TTC549 (cell line): ENCODE measurements at regions not wholly inside any gene's neighbourhood (a gene's known extent, or its start where the extent isn't known, plus 50 kb on each side); places are given as distances from the start of the nearest gene placed in this dataset.

ENCODE experiments used
- FAIRE-seq: peaks from 2 replicates; lab custom pipeline; 2012; peaks lifted over from hg19 to GRCh38; lab: Jason Lieb, UNC

DNA sequence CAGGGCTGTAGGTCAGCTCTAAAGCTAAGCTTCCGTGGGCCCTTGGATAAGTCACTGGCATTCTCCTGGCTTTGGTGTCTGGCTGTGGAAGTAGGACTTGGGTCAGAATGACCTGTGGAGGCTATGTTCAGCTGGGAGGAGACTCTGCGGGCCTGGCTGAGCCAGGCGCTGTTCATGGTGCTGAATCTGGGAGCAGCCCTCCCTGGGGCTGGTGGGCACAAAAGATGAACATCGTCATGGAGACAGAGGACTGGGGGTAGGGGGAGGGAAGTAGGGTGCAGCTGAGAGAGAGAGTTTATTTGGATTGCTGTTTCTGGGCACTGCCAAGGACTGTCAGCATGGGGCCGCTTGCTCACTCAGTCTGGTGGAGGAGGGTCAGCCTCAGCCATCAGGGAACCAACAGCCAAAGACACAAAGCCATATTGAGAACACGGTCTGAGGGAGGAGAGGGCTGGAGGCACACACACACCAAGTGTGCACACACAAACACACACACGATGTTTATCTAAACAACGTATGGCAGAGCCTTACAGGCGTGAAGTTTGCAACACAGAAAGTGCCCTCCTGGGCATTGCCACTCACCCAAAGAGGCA is 120.7 kb upstream of the LINGO1 start:
- FAIRE-seq = no peak

DNA sequence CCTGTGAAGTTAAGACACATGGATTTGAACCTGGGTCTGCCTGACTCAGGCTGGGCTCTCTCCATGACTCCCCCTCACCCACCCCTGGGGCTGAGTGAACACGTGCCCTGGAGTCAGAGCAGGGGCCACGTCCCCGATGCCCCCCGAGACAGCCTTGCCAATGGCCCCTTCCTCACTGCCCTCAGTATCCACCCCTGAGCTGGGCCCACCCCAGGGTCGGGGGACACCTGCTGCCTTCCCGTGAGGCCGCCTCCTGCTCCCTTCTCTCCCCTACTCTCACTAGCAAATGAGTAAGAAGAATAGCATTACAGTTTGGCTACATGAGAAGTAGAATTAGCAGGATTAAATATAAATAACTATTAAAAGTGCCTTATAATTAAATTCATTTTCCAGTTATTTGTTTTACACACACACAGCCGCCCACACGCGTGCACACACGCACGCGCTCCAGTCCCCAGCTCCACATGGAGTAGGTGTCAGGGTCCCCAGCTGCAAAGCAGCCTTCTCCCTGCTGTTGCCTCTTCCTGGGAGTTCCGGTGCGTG is 117.4 kb upstream of the LINGO1 start:
- FAIRE-seq = no peak

DNA sequence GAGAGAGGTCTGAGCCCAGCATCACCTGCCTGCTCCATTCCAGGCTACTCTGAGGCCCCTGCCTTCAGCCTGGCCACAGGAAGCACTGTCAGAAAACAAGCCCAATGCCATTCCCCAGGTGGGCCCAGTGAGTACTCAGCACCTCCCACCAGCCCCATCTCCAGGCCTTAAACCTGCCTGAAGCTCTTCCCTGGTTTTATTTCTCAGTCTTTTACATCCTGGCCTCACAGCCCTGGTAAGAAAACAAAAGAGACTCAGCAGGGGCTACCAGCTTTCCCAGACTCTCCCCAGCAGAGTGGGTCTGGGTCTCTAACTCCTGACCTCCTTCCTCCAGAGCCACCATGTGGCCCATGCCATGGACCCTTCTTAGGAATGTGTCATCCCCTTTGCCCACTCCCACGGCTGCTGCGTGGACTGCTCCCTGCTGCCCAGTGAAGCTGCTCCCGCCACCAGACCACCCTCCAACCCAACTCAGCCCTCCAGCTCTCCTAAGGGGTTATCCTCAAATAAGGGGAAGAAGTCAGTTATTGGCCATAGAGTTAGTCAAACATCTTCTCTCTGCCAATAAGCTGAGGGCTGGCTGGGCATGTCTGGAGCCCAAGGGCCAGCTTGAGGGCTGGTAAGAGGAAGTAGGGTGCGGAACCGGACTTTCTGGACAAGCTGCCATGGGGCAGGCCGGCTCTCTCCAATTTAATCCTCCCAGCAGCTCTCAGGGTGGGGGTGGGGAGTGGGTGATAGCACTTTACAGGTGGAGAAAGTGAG is 116.7 kb upstream of the LINGO1 start:
- no peak for FAIRE-seq

DNA sequence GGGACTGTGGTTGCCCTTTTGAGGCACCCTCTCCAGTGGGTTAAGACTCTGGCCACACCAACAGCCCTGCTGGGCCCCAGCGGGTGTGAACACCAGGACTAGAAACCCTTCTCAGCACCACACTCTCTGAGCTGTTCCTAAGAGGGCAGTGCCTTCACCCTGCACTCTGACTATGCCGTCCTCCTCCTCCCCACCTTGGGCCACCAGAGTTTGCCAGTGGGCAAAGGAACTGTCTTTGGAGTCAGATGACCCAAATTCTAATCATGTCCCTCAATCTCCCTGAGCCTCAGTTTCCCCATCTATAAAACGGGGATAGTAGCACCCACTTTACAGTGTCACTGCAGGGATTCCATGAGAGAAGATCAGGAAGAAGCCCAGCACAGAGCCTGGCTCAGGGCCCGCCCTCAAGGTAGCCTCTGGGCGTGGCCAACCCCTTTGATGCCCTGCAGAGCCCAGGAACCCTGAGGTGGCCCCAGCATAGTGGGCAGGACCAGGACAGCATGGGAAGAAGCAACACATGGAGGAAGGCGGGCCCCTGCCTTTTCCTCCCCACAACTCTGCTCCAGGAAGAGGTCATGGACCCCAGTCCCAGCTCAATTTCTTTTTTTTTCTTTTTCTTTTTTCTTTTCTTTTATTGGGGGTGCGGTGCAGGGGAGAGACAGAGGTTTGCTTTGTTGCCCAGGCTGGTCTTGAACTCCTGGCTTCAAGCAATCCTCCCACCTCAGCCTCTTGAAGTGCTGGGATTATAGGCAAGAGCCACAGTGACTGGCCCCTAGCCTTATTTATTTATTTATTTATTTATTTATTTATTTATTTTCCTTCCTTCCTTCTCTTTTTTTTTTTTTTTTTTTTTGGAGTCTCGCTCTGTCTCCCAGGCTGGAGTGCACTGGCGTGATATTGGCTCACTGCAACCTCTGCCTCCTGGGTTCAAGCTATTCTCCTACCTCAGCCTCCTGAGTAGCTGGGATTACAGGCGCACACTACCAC is 115.7 kb upstream of the LINGO1 start:
- no peak for FAIRE-seq

DNA sequence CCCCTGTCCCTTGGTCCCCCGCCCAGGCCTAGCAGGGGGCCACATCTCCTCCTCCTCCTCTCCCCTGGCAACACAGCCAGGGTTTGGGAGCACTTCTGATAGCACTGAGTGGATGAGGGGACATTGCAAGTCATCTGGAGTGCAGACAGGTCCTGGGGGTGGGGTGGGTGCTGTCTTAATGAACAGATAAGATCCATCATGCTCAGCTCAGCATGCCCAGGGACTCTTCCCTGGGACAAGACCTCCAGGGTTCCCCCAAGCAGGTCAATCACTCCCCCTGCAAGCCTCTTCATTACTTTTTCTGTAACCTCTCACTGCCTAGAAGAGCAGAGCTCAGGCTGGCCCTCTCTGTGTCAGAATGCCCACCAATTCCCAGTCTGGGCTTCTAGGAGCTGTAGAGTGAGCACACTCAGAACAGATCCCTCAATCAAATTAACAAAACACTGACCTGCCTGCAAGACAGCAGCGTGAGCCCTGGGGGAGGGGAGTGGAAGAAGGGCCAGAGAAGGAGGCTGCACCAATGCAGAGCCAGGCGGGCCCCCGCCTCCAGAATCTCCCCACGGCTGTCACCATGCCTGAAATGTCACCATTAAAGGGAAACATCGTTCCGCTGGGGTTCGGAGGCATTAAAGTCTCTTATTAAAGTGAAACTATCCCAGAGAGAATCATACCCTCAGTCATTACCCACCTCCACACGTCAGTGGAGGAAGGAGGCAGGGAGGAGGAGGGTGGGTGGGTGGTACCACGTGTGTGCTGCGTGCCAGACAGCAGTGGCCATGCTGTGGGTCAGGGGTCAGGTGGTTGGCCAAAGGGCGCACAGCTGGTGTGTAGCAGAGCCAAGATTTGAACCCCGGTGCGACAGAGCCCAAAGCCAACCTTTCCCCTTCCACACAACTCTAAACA is 114.7 kb upstream of the LINGO1 start:
- FAIRE-seq = no peak

DNA sequence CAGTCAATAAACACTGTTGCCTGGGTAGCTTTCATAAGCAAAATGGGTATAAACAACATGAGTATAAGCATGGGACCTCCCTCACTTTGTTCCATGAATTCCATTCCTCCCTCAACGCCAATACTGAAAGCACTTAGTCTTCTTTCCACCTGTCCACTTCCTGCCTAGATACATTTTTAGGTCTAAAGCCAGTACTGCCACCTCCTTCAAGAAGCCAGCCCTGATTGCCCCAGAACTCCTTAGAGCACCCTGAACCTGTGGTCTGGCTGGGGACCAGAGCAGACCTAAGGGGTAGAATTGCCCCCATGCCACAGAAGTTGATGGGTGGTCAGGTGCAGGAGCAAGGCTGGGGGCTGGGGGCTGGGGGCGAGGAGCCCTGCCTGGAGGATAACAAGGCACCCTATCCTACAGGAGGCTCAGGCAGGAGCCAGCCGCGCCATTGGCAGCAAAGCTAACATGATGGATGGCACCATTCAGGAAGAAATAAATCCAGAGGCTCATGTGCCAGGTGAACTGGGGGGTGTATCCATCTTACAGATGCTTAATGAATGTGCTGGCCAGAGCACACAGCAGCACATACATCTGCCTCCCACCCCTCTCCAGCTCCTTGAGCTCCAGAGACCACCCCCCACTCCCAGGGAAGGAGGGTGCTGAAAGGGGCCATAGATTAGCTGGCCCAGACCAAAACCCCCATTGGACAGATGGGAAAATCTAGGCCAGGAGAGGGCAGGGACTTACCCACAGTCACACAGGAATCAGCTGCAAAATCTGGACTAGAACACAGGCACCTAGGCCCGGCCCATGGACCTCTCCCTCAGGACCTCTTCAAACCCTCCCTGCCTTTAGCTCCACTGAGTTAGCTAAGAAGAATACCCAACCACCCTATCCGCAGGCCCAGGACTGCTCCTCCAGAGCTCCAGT is 113.8 kb upstream of the LINGO1 start:
- FAIRE-seq = no peak

DNA sequence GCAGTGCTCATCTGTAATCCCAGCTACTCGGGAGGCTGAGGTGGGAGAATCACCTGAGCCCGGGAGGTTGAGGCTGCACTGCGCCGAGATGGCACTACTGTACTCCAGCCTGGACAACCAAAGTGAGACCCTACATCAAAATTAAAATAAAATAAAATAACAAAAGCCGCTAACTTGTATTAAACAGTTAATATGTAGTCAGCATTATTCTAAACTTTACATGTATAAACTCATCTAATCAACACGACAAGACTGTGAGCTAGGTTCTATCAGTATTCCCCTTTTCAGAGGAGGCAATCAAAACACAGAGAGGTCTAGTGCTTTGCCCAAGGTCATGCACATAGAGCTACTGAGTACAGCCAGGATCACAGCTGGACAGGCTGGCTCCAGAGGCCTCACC is 111.7 kb upstream of the LINGO1 start:
- no peak for FAIRE-seq

DNA sequence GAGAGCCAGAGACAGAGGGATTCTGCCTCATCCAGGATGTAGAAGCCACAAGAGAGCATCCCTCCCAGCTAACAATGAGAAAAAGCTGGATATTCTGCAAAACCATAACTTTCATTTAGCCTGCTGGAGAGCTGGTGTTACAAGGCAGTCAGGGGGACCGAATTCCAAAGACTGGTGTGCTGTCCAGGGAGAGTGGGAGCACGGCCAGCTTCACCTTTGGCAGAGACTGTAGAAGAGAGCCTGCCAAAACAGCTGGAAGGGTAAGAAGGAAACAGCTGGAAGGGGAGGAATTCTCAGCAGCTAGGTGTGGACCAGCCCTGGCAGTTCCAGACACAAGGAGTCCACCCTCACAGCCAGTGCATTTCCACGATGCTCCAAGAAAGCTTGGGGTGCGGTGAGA is 109.9 kb upstream of the LINGO1 start:
- FAIRE-seq = no peak

DNA sequence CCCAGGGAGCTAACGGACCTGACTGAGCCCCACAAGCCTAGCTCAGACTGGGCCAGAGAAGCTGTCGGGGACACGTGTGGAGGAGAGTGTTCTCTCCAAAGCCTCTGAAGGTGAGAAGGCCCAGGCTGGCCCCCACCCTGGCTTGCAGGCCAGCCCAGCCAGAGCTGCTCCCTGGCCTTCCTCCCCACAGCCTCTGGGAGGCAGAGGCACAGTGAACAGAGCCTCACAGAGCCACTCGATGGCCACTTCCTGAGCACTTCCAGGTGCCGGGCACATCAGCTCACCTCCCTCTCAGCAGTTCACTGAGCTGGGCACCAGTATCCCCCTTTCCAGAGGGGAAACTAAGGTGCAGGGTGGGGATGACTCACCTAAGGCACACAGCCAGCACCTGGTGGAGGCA is 109.4 kb upstream of the LINGO1 start:
- no peak for FAIRE-seq

DNA sequence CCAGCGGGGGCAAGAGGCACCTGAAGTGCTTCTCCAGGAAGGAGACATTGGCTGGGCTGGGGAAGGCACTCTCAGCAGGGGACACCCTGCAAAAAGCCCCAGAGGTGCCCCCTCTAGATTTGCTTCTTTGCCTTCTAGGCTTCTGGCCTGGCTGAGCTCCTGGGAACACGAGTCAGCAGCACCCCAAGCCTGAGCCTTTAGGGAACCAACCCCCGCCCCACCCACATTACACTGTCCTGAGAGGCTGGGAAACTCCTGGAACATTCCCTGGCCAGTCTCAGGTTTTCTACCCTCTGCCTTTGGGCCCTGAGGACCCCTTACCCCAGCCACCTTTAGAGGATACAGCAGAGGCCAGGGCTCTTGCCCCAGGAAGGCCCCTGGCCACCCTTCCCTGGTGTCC is 108.4 kb upstream of the LINGO1 start:
- FAIRE-seq = no peak

DNA sequence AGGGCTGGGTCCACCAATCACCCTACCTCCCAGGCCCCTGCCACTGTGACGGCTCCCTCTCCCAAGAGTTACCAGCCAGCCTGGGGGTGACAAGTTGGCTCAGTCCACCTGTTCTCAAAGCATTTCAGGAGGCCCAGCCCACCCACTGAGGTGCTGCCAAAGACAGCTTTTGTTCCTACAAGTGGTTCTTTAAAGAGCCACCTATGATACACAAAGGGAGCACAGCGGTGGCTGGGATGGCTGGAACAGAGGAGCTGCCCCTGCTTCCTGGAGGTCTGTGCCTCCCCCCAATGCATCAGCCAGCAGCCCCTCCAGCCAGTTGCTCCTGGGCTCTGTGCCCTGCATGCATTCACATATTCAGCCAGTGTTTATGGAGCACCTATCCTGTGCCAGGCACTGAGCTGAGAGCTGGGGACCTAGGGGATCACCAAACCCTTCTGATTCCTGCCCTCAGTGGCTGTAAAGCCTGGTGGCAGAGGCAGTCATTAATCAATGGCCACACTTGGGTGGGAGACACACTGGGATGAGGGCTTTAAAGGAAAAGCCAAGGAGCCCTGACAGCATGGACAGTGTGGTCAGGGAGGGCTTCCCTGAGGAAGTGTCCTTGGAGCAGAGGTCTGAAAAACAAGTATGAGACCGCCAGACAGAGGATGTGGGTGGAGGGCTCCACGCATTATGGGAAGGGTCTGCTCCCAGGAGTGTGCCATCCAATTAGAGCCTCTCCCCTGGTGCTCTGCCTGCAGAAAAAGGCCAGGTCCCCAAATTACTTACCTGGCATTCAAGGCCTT is 107.1 kb upstream of the LINGO1 start:
- no peak for FAIRE-seq

DNA sequence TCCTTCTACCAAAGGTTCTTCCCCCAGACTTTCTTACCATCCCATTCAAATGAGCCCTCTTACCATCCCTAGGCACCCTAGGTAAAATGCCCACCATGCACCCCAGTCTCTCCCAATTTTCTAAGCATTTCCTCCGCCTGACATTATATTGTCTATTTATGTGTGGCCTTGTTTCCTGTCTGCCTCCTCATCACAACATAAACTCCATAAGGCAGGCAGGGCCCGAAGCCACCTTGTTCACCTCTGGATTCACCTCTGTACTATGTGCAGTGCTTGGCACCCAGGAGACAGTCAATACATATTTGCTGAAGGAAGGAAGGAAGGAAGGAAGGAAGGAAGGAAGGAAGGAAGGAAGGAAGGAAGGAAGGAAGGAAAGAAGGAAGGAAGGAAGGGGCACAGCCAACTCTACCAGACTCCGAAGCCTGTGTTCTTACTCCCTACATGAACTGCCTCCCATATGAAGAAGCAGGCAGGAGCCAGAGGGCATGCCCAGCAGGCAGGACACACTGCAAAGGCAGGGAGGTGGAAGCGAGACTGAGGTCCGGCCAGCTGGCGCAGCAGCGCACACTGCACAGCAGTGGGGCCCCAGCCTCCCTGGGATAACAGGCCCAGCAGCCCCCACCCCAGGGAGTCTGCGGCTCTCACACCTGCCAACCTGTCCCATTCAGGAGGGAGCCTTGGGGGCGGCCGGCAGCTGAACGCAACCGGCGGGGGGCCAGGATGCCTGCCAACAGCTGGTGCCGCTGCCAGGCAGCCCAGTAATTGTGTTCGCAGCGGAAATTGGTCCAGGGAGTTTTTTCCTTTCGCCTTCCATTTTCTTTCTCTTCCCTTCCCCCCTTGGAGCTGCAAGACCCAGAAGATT is 106.0 kb upstream of the LINGO1 start:
- no peak for FAIRE-seq

DNA sequence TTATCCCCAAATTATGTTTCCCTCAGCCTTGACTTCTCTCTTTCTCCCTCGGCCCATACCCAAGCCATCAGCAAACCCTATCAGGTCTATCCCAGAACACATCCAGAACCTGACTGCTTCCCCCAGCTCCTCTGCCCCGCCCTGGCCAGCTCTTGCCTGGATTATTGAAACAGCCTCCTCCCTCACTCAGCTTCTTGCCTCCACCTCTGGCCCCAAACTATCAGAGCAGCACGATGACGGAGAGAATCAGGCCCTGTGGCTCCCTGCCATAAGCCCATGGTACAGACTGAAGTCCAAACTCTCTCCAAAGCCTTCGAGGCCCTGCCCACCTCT is 105.3 kb upstream of the LINGO1 start:
- no peak for FAIRE-seq

DNA sequence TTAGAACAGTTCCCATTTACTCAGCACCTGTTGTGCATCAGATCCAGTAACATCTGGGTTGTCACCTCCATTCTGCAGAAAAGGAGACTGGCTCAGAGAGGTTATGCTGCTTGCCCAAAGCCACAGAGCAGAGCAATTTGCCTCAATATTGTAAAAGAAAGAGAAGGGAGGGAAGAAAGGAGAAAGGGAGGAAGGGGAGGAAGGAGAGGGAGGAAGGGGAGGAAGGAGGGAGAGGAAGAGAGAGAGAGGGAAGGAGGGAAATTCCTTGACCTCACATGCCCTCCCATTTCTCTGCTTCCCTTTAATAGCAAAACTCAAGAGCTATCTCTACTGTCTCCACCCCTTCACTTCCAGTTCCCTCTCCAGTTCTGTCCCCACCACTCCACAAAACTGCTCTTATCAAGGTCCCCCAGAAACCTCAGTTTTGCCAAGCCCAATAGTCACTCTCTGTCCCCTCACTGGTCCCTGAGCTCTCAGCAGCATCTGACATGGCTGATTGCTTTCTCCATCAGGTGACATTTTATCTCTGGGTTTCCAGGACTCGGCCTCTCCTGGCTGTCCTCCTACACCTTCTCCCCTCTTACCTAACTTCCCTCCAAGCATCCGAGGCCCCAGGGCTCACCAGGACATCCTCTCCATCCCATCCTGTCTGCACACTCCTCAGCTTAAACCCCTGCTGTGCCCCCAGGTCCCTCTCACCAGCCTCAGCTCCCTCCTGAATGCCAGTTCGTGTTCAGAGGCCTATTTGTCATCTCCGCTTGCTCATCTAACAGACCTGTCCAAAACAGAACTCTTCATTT is 104.7 kb upstream of the LINGO1 start:
- FAIRE-seq = no peak

DNA sequence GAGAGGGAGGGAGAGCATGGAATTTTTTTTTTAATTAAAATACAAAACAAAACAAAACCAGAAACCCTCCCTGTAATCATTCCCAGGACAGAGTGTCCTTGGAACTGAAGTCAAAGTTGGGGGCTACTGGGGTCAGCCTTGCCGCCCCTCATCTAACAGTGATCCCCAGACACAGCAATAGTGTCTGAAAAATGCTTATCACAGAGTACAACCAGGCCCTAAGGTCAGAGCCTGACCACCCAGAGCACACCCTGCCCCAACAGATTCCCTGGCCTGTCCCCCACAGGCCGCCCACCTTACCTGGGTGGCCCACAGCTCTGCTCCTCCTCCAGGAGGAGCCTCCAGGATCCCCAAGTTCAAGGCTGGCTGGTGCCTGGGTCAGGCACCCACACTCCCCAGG is 101.6 kb upstream of the LINGO1 start:
- FAIRE-seq = no peak

DNA sequence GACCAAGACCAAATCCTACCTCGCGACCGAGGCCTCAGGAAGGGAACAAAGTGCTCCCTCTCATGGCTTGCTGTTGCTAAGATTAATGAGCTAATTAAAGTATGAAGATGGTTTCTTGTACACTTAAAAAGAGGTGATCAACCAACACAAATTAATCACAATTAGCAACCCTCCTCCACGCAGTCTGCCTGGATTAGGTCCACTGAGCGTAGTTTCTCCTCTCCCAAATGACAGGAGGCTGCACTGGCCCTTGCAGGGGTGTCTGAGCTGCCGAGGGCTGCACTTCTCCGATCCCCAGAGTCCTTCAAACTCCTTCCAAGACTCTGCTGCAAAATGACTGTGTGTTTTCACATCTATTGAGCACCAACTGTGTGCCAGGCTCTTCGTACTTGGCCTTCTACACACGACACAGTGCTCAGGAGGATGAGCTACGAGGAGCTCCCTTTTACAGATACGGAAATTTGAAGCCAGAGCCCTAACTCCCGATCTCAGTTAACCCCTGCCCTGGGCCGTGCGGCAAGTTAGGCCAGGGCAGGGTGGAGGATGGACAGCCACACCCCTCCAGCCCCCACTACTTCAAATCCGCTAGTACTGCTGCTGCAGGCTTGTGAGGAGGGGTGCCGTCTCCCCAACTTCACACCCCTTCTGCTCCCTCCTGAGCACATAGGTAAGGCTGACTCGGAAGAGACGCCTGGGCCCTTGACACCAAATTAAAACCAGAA is 101.0 kb upstream of the LINGO1 start:
- FAIRE-seq = no peak
